22Rv1 (cell line): ENCODE measurements at regions not wholly inside any gene's neighbourhood (a gene's known extent, or its start where the extent isn't known, plus 50 kb on each side); places are given as distances from the start of the nearest gene placed in this dataset.
"Not testable (repeated sequence)": the region's sequence is repeated elsewhere in the genome, so short reads cannot be mapped to it uniquely, and the experiment has no call there.

ENCODE experiments used
- H3K27ac ChIP-seq: fragments of 450-650 bp; 2 replicates; pipeline ENCODE4 v1.5.1; 2017
- CTCF ChIP-seq: fragments of 450-650 bp; IDR thresholded peaks from 2 replicates; pipeline ENCODE4 v1.5.1; 2017; ENCODE audit warnings: mild to moderate bottlenecking
- ZFX ChIP-seq: fragments of 450-650 bp; IDR thresholded peaks from 2 replicates; pipeline ENCODE4 v1.6.1; 2017; ENCODE audit warnings: antibody characterized with exemption, borderline replicate concordance

- no peak overlapping the region for H3K27ac ChIP-seq
- no peak for TF ChIP-seq ZFX
- no peak for TF ChIP-seq CTCF
Observed at GRCh38 chr6:28664870-28665396, 139.3 kb downstream of the GPX5 start.

- no peak for TF ChIP-seq CTCF
- no peak overlapping the region for H3K27ac ChIP-seq
Observed at GRCh38 chr6:28673417-28673786, 147.7 kb downstream of the GPX5 start.

GRCh38 chr6:28673787-28674671 is 148.3 kb downstream of the GPX5 start:
- H3K27ac ChIP-seq: peak overlapping the region; percentile 65
- TF ChIP-seq ZFX (no peak), CTCF (no peak)

- H3K27ac ChIP-seq: no peak overlapping the region
- TF ChIP-seq ZFX (no peak), CTCF (no peak)
Observed at GRCh38 chr6:28675600-28675999, 149.9 kb downstream of the GPX5 start.

GRCh38 chr6:28682542-28682941 is 156.9 kb downstream of the GPX5 start:
- TF ChIP-seq ZFX (no peak), CTCF (no peak)
- H3K27ac ChIP-seq: peak overlapping the region; percentile 73

GRCh38 chr6:28682956-28683685 is 157.4 kb downstream of the GPX5 start:
- peak overlapping the region; percentile 73 for H3K27ac ChIP-seq

GRCh38 chr6:28683945-28684538 is 158.4 kb downstream of the GPX5 start:
- TF ChIP-seq CTCF (peak; percentile 84), ZFX (no peak)
- H3K27ac ChIP-seq: peak overlapping the region; percentile 73

GRCh38 chr6:28685960-28686359 is 160.3 kb downstream of the GPX5 start:
- not testable (repeated sequence) for H3K27ac ChIP-seq
